MM.1S (cell line): ENCODE measurements at regions not wholly inside any gene's neighbourhood (a gene's known extent, or its start where the extent isn't known, plus 50 kb on each side); places are given as distances from the start of the nearest gene placed in this dataset.

Experiments used
- DNase-seq: peaks from one replicate; pipeline ENCODE4 v3.0.0-alpha.2; 2015
- H2AFZ ChIP-seq: fragments of 300-600 bp; sonication (generic); 2 replicates; pipeline ENCODE4 v1.6.0; 2016; ENCODE audit warnings: antibody characterized with exemption, low read length
- H3F3A ChIP-seq: fragments of 300-600 bp; sonication (generic); 2 replicates; pipeline ENCODE4 v1.6.1; 2016; ENCODE audit warnings: mild to moderate bottlenecking, antibody characterized with exemption, low read length, moderate library complexity, mixed read lengths; ENCODE audit not compliant: insufficient read depth
- H3K27ac ChIP-seq: fragments of 300-600 bp; sonication (generic); 2 replicates; pipeline ENCODE4 v1.5.1; 2016; ENCODE audit warnings: mild to moderate bottlenecking, low read length
- H3K27me3 ChIP-seq: fragments of 300-600 bp; sonication (generic); replicated peaks from 2 replicates; pipeline ENCODE4 v1.6.0; 2016; ENCODE audit warnings: low read length; ENCODE audit not compliant: insufficient read depth
- H3K36me3 ChIP-seq: fragments of 300-600 bp; sonication (generic); replicated peaks from 2 replicates; pipeline ENCODE4 v1.6.1; 2016; ENCODE audit warnings: mild to moderate bottlenecking, low read length, mixed read lengths; ENCODE audit not compliant: insufficient read depth
- H3K4me1 ChIP-seq: fragments of 300-600 bp; sonication (generic); 2 replicates; pipeline ENCODE4 v1.6.1; 2016; ENCODE audit warnings: low read length, mixed read lengths
- H3K4me2 ChIP-seq: fragments of 300-600 bp; sonication (generic); 2 replicates; pipeline ENCODE4 v1.6.0; 2016; ENCODE audit warnings: low read depth, low read length
- H3K4me3 ChIP-seq: fragments of 300-600 bp; sonication (generic); 2 replicates; pipeline ENCODE4 v1.5.1; 2016; ENCODE audit warnings: low read length, mixed read lengths
- H3K79me2 ChIP-seq: fragments of 300-600 bp; sonication (generic); 2 replicates; pipeline ENCODE4 v1.6.1; 2016; ENCODE audit warnings: mixed run types, low read length, mixed read lengths
- H3K9ac ChIP-seq: fragments of 300-600 bp; sonication (generic); 2 replicates; pipeline ENCODE4 v1.6.1; 2016; ENCODE audit warnings: low read length, mixed read lengths
- H3K9me2 ChIP-seq: fragments of 300-600 bp; sonication (generic); replicated peaks from 2 replicates; pipeline ENCODE4 v1.6.1; 2016; ENCODE audit warnings: mild to moderate bottlenecking, low read length, mixed read lengths; ENCODE audit not compliant: insufficient read depth
- H3K9me3 ChIP-seq: fragments of 300-600 bp; sonication (generic); replicated peaks from 2 replicates; pipeline ENCODE4 v1.6.1; 2016; ENCODE audit warnings: mild to moderate bottlenecking, low read length, mixed read lengths; ENCODE audit not compliant: insufficient read depth
- H4K20me1 ChIP-seq: fragments of 300-600 bp; sonication (generic); 2 replicates; pipeline ENCODE4 v1.6.1; 2016; ENCODE audit warnings: mild to moderate bottlenecking, low read length, moderate library complexity, mixed read lengths; ENCODE audit not compliant: insufficient read depth
- CTCF ChIP-seq: fragments of 300-600 bp; sonication (generic); IDR thresholded peaks from 2 replicates; pipeline ENCODE4 v1.5.1; 2016; ENCODE audit warnings: antibody characterized with exemption, low read length, mixed read lengths
- EZH2 ChIP-seq: fragments of 300-600 bp; sonication (generic); optimal IDR thresholded peaks from 2 replicates; pipeline ENCODE3; 2017; ENCODE audit warnings: low read depth, mild to moderate bottlenecking, antibody characterized with exemption, low read length, mixed read lengths
- EZH2phosphoT487 ChIP-seq: fragments of 300-600 bp; sonication (generic); IDR thresholded peaks from 2 replicates; pipeline ENCODE4 v1.6.1; 2018; ENCODE audit warnings: antibody characterized with exemption, low read length

- Histone ChIP-seq H3K4me3 (no peak overlapping the region), H3K79me2 (no peaks in the 10 kb centered on the region), H3K9me3 (no peaks in the 10 kb centered on the region), H4K20me1 (no peaks in the 10 kb centered on the region), H2AFZ (no peak overlapping the region), H3K27ac (no peak overlapping the region), H3K9me2 (no peaks in the 10 kb centered on the region), H3F3A (no peaks in the 10 kb centered on the region), H3K36me3 (no peaks in the 10 kb centered on the region), H3K4me2 (no peak overlapping the region), H3K9ac (no peak overlapping the region), H3K27me3 (no peaks in the 10 kb centered on the region), H3K4me1 (no peaks in the 10 kb centered on the region)
- TF ChIP-seq EZH2: no peak
- no peak for TF ChIP-seq CTCF
- TF ChIP-seq EZH2phosphoT487: no peak
- DNase-seq: no peak
Observed at GRCh38 chr21:27816301-27816700, 849.4 kb upstream of the ADAMTS5 start.

GRCh38 chr21:27814226-27814625, 847.3 kb upstream of the ADAMTS5 start:
- H3K4me1 ChIP-seq: no peaks in the 10 kb centered on the region
- no peaks in the 10 kb centered on the region for H4K20me1 ChIP-seq
- H3K27me3 ChIP-seq: no peaks in the 10 kb centered on the region
- H3K9me3 ChIP-seq: no peaks in the 10 kb centered on the region
- H3F3A ChIP-seq: no peaks in the 10 kb centered on the region
- no peak overlapping the region for H3K27ac ChIP-seq
- H3K79me2 ChIP-seq: no peaks in the 10 kb centered on the region
- no peak for DNase-seq
- no peak overlapping the region for H3K4me2 ChIP-seq
- H2AFZ ChIP-seq: no peak overlapping the region
- H3K4me3 ChIP-seq: no peak overlapping the region
- TF ChIP-seq EZH2 (no peak), EZH2phosphoT487 (no peak), CTCF (no peak)
- H3K9ac ChIP-seq: no peak overlapping the region
- no peaks in the 10 kb centered on the region for H3K9me2 ChIP-seq
- no peaks in the 10 kb centered on the region for H3K36me3 ChIP-seq

GRCh38 chr21:27813750-27814149, 846.9 kb upstream of the ADAMTS5 start:
- H3K4me1 ChIP-seq: no peaks in the 10 kb centered on the region
- H3K36me3 ChIP-seq: no peaks in the 10 kb centered on the region
- H3F3A ChIP-seq: no peaks in the 10 kb centered on the region
- no peak overlapping the region for H3K27ac ChIP-seq
- no peak for DNase-seq
- H3K27me3 ChIP-seq: no peaks in the 10 kb centered on the region
- no peaks in the 10 kb centered on the region for H4K20me1 ChIP-seq
- TF ChIP-seq EZH2 (no peak), EZH2phosphoT487 (no peak), CTCF (no peak)
- no peaks in the 10 kb centered on the region for H3K9me3 ChIP-seq
- H3K79me2 ChIP-seq: no peaks in the 10 kb centered on the region
- H3K4me2 ChIP-seq: no peak overlapping the region
- H2AFZ ChIP-seq: no peak overlapping the region
- H3K9ac ChIP-seq: no peak overlapping the region
- H3K4me3 ChIP-seq: no peak overlapping the region
- H3K9me2 ChIP-seq: no peaks in the 10 kb centered on the region
